HG02588 (cell line): ENCODE measurements at regions not wholly inside any gene's neighbourhood (a gene's known extent, or its start where the extent isn't known, plus 50 kb on each side); places are given as distances from the start of the nearest gene placed in this dataset.

Experiments
- ATAC-seq: cut with Tn5 transposase; IDR thresholded peaks from one replicate; pipeline ENCODE4 v1.9.1; 2021; ENCODE audit warnings: mild to moderate bottlenecking, moderate library complexity; ENCODE audit not compliant: unreplicated experiment

- no peak for ATAC-seq
These were observed 397.0 kb downstream of the NR2F1-AS1 start for GRCh38 chr5:93184041-93184440.

- no peak for ATAC-seq
These were observed 401.6 kb downstream of the NR2F1-AS1 start for GRCh38 chr5:93179466-93179865.

GRCh38 chr5:93174930-93175329 is 406.1 kb downstream of the NR2F1-AS1 start:
- ATAC-seq = no peak

- no peak for ATAC-seq
These were observed 415.5 kb downstream of the NR2F1-AS1 start for GRCh38 chr5:93165559-93165958.

GRCh38 chr5:93164690-93165089 is 416.3 kb downstream of the NR2F1-AS1 start:
- no peak for ATAC-seq

DNA sequence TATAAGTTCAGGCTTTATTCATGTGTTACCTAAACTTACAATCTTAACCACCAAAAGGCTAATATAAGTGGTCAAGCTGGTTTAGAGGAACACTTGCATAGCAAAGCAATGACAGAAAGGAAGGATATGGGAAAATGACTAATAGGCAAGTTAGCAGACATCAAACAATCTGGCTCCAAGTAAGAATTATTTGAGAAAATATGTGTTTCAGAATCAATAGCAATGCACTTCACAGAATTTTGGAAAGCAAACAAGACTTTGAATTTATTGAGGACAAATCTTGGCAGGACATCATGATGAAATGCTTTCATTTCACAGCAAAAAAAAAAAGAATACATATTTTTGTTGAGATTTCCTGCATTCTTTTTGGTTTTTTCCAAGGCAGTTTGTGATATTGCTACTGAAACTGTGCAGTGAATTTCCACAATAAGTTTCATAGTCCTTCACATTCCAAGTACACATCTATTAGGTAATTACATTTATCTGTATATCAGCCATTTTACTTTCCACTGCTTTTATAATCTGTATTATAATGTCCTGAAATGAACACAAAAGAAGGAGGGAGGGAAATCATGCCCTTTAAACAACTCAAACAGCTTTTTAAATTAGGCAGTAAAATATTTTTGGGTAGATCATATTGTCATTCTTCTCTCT is 417.9 kb downstream of the NR2F1-AS1 start:
- ATAC-seq = no peak

DNA sequence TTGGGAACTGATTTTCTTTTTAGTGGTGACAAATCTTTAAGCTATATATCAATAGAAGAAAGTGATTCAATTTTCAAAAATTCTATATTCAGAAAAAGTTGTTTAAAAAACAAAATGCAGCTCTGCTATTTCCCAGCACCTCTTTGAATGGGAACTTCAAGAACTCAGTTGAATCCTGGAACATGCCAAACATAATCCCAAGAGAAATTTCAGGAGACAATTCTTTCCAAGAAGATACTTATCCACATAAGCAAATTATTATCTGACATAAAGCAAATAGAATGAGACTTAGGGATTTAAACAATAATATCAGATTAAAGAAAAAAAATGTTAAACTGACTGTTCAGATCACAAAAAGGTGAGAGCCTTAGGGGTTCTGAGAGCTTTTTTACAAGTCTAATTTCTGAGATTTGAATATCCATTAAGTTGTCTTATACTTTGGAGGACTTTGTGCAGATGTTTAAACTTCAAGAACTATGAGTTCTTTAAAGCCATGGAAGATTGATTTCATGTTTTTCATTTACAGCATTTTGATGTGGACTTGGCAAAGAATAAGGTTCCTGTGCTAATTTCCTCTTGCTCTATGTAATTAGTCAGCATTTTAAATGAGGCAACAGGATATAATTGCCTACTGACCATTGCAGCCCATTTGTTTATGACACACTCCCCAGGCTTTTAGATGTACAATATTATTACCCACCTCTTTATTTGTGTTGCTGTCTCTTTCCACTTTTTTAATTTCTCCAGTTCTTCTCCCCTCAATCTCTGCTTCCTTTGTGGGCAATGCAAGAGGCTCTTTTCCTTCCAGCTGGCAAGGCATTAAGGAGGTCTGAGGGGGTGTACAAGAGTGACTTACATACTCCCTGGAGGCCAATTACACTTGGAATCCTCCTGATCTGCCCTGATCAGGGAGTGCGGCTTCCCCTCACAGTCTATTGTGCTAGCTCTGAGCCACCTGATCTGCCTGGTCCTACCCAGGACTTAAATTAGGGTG is 419.1 kb downstream of the NR2F1-AS1 start:
- ATAC-seq = no peak

DNA sequence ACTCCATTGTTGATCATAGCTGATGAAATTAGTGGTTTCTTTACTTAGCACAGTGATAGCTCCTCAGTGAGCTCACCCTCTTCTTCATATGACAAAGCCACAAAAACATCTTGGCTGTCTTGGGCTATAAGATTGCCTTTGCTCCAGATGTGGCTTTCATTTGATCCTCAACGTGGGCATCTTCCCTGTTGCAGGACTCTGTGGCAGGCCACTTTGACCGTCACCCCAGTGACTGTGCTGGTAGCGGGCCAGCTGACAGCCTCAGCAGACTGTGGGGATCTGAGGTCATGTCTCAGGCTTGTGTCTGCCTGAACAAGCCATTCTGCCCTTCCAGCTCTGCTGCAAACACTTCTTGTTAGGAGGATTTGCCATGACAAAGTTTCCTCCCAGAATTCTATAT is 422.2 kb downstream of the NR2F1-AS1 start:
- ATAC-seq = no peak

- no peak for ATAC-seq
These were observed 424.5 kb downstream of the NR2F1-AS1 start for GRCh38 chr5:93156566-93156965.

GRCh38 chr5:93154535-93154934 is 426.5 kb downstream of the NR2F1-AS1 start:
- no peak for ATAC-seq

- ATAC-seq = no peak
These were observed 427.6 kb downstream of the NR2F1-AS1 start for GRCh38 chr5:93153461-93153860.

GRCh38 chr5:93151896-93152295 is 429.1 kb downstream of the NR2F1-AS1 start:
- ATAC-seq = no peak

DNA sequence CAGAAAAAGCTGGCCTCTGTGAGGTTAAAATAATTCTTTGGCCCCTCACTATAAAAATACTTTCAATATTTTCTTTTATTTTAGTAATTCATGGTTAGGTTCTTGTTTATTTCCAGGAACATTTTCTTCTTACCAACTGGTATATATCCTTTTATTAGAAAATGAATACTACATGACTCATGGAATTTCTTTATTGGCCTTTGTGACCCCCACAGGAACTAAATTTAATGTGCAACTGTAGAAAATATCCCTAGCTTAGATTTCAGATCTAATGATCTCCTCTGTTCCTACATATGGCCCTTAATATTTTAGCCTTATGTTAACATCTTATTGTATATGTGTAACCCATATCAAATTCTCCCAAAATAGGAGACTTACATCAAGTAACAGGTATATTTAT is 429.9 kb downstream of the NR2F1-AS1 start:
- no peak for ATAC-seq

DNA sequence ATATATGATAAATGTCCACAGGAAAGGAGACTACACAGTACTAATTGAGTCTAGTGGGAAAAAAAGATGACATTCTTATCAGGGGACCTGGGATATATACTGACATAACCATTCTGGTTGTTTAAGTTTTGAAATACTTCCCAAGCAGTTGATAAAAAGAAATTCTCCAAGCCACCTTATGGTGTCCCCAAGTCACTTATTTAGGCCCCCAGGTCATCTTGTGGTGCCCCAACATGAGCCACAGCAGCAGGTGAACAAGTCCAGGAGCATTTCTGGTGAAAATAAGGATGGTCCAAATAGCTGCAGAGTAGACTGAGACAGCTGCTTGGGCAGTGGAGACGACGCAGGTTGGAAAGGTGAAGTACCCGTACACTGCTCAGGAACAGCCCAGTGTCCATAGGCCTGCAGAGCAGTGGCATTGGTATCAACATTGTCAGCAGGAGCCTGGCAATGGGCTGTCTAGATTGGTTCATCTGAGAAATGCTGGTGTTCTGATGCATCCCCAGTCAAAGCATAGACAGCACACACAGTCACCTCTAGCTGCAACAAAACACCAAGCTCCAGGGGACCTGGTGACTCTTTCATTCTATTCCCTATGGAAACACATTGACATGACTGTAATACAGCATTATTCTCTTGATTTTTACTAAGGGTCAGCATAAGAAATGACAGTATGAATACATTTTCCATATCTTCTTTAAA is 430.6 kb downstream of the NR2F1-AS1 start:
- ATAC-seq = no peak

DNA sequence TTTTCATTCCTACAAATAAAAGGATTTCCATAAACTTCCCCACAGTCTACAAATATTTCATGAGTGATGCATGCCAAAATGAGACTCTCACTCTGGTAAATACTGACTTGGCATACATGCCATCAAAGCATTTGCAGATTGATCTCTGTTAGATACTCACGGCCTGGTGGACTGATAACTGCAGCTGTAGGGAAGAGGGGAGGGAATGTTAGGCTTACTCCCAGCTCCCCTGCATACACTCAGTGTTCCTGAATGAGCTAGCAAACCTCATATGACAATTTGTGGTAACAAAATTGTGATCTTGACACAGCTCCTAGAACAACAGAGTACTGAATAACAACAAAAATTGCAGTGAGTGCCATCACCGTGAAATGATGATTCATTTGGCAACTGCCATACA is 435.3 kb downstream of the NR2F1-AS1 start:
- no peak for ATAC-seq

GRCh38 chr5:93145019-93145418 is 436.0 kb downstream of the NR2F1-AS1 start:
- ATAC-seq = no peak

DNA sequence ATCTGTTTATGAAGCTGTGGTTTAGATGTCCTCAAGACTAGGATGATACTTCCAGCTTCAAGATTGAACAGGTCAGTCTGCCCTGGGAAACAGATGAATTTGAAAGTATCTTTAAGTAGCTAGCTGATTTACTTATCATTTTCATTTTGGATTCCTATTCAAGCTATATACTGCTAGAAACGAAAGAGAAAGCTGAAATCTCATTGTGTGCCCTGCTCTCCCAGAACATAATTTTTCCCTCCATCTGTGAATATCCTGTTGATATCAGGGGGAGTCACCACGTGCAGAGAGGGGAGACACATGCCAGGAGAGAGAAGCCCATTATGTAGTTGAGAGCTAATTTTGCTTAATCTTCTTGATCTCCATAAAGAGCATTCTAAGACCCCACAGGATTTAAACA is 439.1 kb downstream of the NR2F1-AS1 start:
- ATAC-seq = no peak

GRCh38 chr5:93130624-93131490 is 450.2 kb downstream of the NR2F1-AS1 start:
- no peak for ATAC-seq

- ATAC-seq = no peak
These were observed 454.4 kb downstream of the NR2F1-AS1 start for GRCh38 chr5:93126634-93127033.

GRCh38 chr5:93123127-93123526 is 457.9 kb downstream of the NR2F1-AS1 start:
- no peak for ATAC-seq

- ATAC-seq = no peak
These were observed 458.6 kb downstream of the NR2F1-AS1 start for GRCh38 chr5:93122446-93122845.
